ENCODE measurements at regions not wholly inside any gene's neighbourhood (a gene's known extent, or its start where the extent isn't known, plus 50 kb on each side); places are given as distances from the start of the nearest gene placed in this dataset.

DNA sequence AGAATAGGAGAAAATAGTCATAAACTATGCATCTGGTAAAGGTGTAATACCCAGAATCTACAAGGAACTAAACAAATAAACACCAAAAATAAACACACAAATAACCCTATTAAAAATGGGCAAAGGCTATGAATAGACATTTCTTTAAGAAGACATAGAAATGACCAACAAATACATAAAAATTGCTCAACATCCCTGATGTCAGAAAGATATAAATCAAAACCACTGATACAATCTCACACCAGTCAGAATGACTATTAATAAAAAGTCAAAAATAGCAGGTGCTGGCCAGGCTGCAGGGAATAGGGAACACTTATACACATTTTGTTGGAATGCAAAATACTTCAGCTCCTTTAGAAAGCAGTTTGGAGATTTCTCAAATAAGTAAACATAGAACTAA is 352.1 kb upstream of the SLITRK1 start:
- no peaks in the 10 kb centered on the region for H4K20me1 ChIP-seq (ENCODE audit: control insufficient read depth, insufficient read depth, low read depth, low read length)
- no peaks in the 10 kb centered on the region for H3F3A ChIP-seq (ENCODE audit: control insufficient read depth, insufficient read depth)
- no peaks in the 10 kb centered on the region for H3K79me2 ChIP-seq (ENCODE audit: control insufficient read depth, low read length)
- no peaks in the 10 kb centered on the region for H3K4me1 ChIP-seq (ENCODE audit: control insufficient read depth, low read length)
- H3K9me3 ChIP-seq (ENCODE audit: control insufficient read depth, insufficient read depth, low read length), result no peaks in the 10 kb centered on the region
- no peak overlapping the region for H3K4me2 ChIP-seq (ENCODE audit: low read length)
- no peak for TF ChIP-seq EZH2phosphoT487 (IDR thresholded peaks at IDR 0.05; ENCODE audit: borderline replicate concordance, low read length)
- TF ChIP-seq, protein P1, sequence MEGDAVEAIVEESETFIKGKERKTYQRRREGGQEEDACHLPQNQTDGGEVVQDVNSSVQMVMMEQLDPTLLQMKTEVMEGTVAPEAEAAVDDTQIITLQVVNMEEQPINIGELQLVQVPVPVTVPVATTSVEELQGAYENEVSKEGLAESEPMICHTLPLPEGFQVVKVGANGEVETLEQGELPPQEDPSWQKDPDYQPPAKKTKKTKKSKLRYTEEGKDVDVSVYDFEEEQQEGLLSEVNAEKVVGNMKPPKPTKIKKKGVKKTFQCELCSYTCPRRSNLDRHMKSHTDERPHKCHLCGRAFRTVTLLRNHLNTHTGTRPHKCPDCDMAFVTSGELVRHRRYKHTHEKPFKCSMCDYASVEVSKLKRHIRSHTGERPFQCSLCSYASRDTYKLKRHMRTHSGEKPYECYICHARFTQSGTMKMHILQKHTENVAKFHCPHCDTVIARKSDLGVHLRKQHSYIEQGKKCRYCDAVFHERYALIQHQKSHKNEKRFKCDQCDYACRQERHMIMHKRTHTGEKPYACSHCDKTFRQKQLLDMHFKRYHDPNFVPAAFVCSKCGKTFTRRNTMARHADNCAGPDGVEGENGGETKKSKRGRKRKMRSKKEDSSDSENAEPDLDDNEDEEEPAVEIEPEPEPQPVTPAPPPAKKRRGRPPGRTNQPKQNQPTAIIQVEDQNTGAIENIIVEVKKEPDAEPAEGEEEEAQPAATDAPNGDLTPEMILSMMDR (IDR thresholded peaks at IDR 0.05; ENCODE audit: low read depth, low read length, poor library complexity, severe bottlenecking), result no peak
- no peaks in the 10 kb centered on the region for H3K36me3 ChIP-seq (ENCODE audit: control insufficient read depth, low read length)
- no peaks in the 10 kb centered on the region; the same call in 1 of the 2 replicates for H3K9me2 ChIP-seq (replicated peaks; ENCODE audit: control insufficient read depth, low read length)
- H3K27ac ChIP-seq (ENCODE audit: low read depth, low read length), result no peak overlapping the region
- no peak overlapping the region for H3K4me3 ChIP-seq (ENCODE audit: low read length)
- H3K27me3 ChIP-seq (ENCODE audit: control insufficient read depth, low read length), result no peaks in the 10 kb centered on the region

DNA sequence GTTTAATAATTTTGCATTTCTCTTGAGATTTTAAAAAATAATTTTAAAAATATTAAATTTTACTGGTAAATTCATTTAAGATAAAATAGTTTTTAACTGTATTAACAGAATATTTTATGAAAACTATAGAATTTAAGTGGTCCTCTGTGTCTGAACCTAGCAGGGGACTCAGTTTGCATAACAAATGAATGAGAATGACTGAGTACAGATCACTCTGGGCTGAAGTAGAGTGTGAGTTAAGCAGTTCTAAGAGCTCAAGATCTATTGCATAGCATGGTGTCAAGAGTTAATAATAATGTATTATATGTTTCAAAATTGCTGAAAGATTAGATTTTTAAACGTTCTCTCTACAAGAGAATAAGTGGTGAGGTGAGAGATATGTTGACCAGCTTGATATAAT is 348.3 kb upstream of the SLITRK1 start:
- TF ChIP-seq, protein P1 (IDR thresholded peaks at IDR 0.05; ENCODE audit: low read depth, low read length, poor library complexity, severe bottlenecking), result no peak
- no peak for TF ChIP-seq EZH2phosphoT487 (IDR thresholded peaks at IDR 0.05; ENCODE audit: borderline replicate concordance, low read length)
- H3K36me3 ChIP-seq (ENCODE audit: control insufficient read depth, low read length), result no peaks in the 10 kb centered on the region
- H3K4me2 ChIP-seq (ENCODE audit: low read length), result no peak overlapping the region
- no peaks in the 10 kb centered on the region for H3F3A ChIP-seq (ENCODE audit: control insufficient read depth, insufficient read depth)
- H3K9me3 ChIP-seq (ENCODE audit: control insufficient read depth, insufficient read depth, low read length), result no peaks in the 10 kb centered on the region
- no peak overlapping the region for H3K4me3 ChIP-seq (ENCODE audit: low read length)
- H3K27me3 ChIP-seq (ENCODE audit: control insufficient read depth, low read length), result no peaks in the 10 kb centered on the region
- H4K20me1 ChIP-seq (ENCODE audit: control insufficient read depth, insufficient read depth, low read depth, low read length), result no peaks in the 10 kb centered on the region
- H3K9me2 ChIP-seq (replicated peaks; ENCODE audit: control insufficient read depth, low read length), result no peaks in the 10 kb centered on the region
- H3K4me1 ChIP-seq (ENCODE audit: control insufficient read depth, low read length), result no peaks in the 10 kb centered on the region
- H3K27ac ChIP-seq (ENCODE audit: low read depth, low read length), result no peak overlapping the region
- no peaks in the 10 kb centered on the region for H3K79me2 ChIP-seq (ENCODE audit: control insufficient read depth, low read length)

DNA sequence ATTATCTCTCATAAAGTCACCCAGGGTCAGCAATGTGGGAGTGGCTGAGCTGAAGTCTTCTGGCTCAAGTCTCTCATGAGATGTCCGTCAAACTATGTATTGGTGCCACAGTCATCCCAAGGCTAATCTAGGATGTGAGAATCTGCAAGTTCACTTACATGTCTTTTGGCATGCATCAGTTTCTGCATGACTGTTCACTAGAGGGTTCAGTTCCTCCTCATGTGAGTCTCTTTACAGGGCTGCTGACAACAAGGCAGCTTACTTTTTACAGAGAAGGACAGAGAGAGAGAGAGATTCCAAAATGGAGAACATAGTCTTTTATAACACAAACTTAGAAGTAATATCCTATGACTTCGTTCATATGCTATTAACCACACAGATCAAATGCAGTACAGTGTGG is 328.8 kb upstream of the SLITRK1 start:
- no peak overlapping the region for H3K4me2 ChIP-seq (ENCODE audit: low read length)

More for the DNA sequence above, 328.8 kb upstream of the SLITRK1 start:
- TF ChIP-seq EZH2phosphoT487 (IDR thresholded peaks at IDR 0.05; ENCODE audit: borderline replicate concordance, low read length), result no peak
- TF ChIP-seq, protein P1 (IDR thresholded peaks at IDR 0.05; ENCODE audit: low read depth, low read length, poor library complexity, severe bottlenecking), result no peak
- Histone ChIP-seq H3K9me3 (ENCODE audit: control insufficient read depth, insufficient read depth, low read length) (no peaks in the 10 kb centered on the region), H3K4me1 (ENCODE audit: control insufficient read depth, low read length) (no peaks in the 10 kb centered on the region), H4K20me1 (ENCODE audit: control insufficient read depth, insufficient read depth, low read depth, low read length) (no peaks in the 10 kb centered on the region), H3K27me3 (ENCODE audit: control insufficient read depth, low read length) (no peaks in the 10 kb centered on the region), H3K36me3 (ENCODE audit: control insufficient read depth, low read length) (no peaks in the 10 kb centered on the region), H3K27ac (ENCODE audit: low read depth, low read length) (no peak overlapping the region), H3K9me2 (replicated peaks; ENCODE audit: control insufficient read depth, low read length) (no peaks in the 10 kb centered on the region), H3K4me3 (ENCODE audit: low read length) (no peak overlapping the region), H3K79me2 (ENCODE audit: control insufficient read depth, low read length) (no peaks in the 10 kb centered on the region), H3F3A (ENCODE audit: control insufficient read depth, insufficient read depth) (no peaks in the 10 kb centered on the region)

Measured in DOHH2 (cell line).